SK-N-SH (cell line): ENCODE measurements at regions not wholly inside any gene's neighbourhood (a gene's known extent, or its start where the extent isn't known, plus 50 kb on each side); places are given as distances from the start of the nearest gene placed in this dataset.

Experiments
- CTCF ChIA-PET: fragments of 300-600, 350-600 bp; formaldehyde crosslinking; extraction: SDS; loops from one replicate; lab custom pipeline; 2021; lab: Yijun Ruan, JAX
- POLR2A ChIA-PET: fragments of 350-600 bp; sonication (Branson Sonifier 250); formaldehyde crosslinking; extraction: SDS; loops from one replicate; lab custom pipeline; 2020; ENCODE audit warnings: antibody characterized with exemption, inconsistent platforms; lab: Yijun Ruan, JAX
- DNase-seq: peaks from one replicate; pipeline ENCODE4 v3.0.0; 2012
- H2AFZ ChIP-seq: fragments of 200-600 bp; sonication (generic); 2 replicates; pipeline ENCODE4 v1.8.1; 2016; ENCODE audit warnings: antibody characterized with exemption, mild to moderate bottlenecking, low read depth
- H3F3A ChIP-seq: fragments of 200-600 bp; sonication (generic); replicated peaks from 2 replicates; pipeline ENCODE3; 2016; ENCODE audit warnings: antibody characterized with exemption, mild to moderate bottlenecking; ENCODE audit not compliant: insufficient read depth
- H3K27ac ChIP-seq, 2 experiments: fragments of 200-500 bp in 1 of 2; fragments of 200-600 bp in 1 of 2; sonication (Bioruptor generic) in 1 of 2; sonication (generic), shearing (Covaris generic) in 1 of 2; 2 replicates each; pipeline versions ENCODE4 v1.5.1 to v1.6.1; 2014 to 2016; ENCODE audit warnings: low read depth in 2 of 2, inconsistent platforms in 1 of 2, low read length in 1 of 2, mild to moderate bottlenecking in 1 of 2, mixed read lengths in 1 of 2
- H3K27me3 ChIP-seq: fragments of 200-600 bp; sonication (generic), shearing (Covaris generic); 2 replicates; pipeline ENCODE4 v1.6.1; 2016; ENCODE audit warnings: mixed run types; ENCODE audit not compliant: insufficient read depth
- H3K36me3 ChIP-seq, 2 experiments: fragments of 200-500 bp in 1 of 2; fragments of 200-600 bp in 1 of 2; sonication (Bioruptor generic) in 1 of 2; sonication (generic) in 1 of 2; replicated peaks in 1 of 2; 2 replicates each; pipeline versions ENCODE3 to v1.5.1; 2014 to 2016; ENCODE audit warnings: low read length in 1 of 2, mild to moderate bottlenecking in 1 of 2; ENCODE audit not compliant: insufficient read depth in 2 of 2, control insufficient read depth in 1 of 2
- H3K4me1 ChIP-seq, 2 experiments: fragments of 200-500 bp in 1 of 2; fragments of 200-600 bp in 1 of 2; sonication (Bioruptor generic) in 1 of 2; sonication (generic), shearing (Covaris generic) in 1 of 2; 2 replicates each; pipeline versions ENCODE4 v1.5.1 to v1.6.1; 2014 to 2016; ENCODE audit warnings: low read depth in 1 of 2, low read length in 1 of 2, mixed run types in 1 of 2; ENCODE audit not compliant: insufficient read depth in 2 of 2, control insufficient read depth in 1 of 2
- H3K4me2 ChIP-seq: fragments of 200-600 bp; sonication (generic), shearing (Covaris generic); 2 replicates; pipeline ENCODE4 v1.6.1; 2017; ENCODE audit warnings: mixed run types
- H3K4me3 ChIP-seq, 2 experiments: fragments of 200-500 bp in 1 of 2; fragments of 200-600 bp in 1 of 2; sonication (Bioruptor generic) in 1 of 2; sonication (generic), shearing (Covaris generic) in 1 of 2; 2 replicates each; pipeline versions ENCODE4 v1.5.1 to v1.8.1; 2014 to 2016; ENCODE audit warnings: low read depth in 2 of 2, inconsistent platforms in 1 of 2, low read length in 1 of 2, mild to moderate bottlenecking in 1 of 2, mixed read lengths in 1 of 2, moderate library complexity in 1 of 2
- H3K79me2 ChIP-seq: fragments of 200-600 bp; sonication (generic); 2 replicates; pipeline ENCODE4 v1.8.1; 2017; ENCODE audit warnings: mild to moderate bottlenecking; ENCODE audit not compliant: insufficient read depth
- H3K9ac ChIP-seq: fragments of 200-600 bp; sonication (generic); 2 replicates; pipeline ENCODE4 v1.6.1; 2017; ENCODE audit warnings: mixed run types
- H3K9me2 ChIP-seq: fragments of 200-600 bp; sonication (generic); 2 replicates; pipeline ENCODE4 v1.6.1; 2017; ENCODE audit warnings: mixed run types
- H3K9me3 ChIP-seq: fragments of 200-600 bp; sonication (generic); 2 replicates; pipeline ENCODE4 v1.6.1; 2017; ENCODE audit warnings: mixed run types, mild to moderate bottlenecking, moderate library complexity
- H4K20me1 ChIP-seq: fragments of 200-600 bp; sonication (generic); 2 replicates; pipeline ENCODE4 v1.6.1; 2017; ENCODE audit warnings: mild to moderate bottlenecking, mixed run types; ENCODE audit not compliant: insufficient read depth
- CTCF ChIP-seq: fragments of 200-600 bp; sonication (generic); IDR thresholded peaks from 2 replicates; pipeline ENCODE4 v1.6.1; 2017; ENCODE audit warnings: antibody characterized with exemption, mild to moderate bottlenecking, moderate library complexity
- EP300 ChIP-seq, 2 experiments: IDR thresholded peaks; 2 replicates each; pipeline versions ENCODE4 v1.4.0 to v1.6.1; 2012; ENCODE audit warnings: borderline replicate concordance in 1 of 2, low read depth in 1 of 2, low read length in 1 of 2
- FOXJ3 ChIP-seq: sonication (generic); formaldehyde crosslinking; IDR thresholded peaks from 2 replicates; pipeline ENCODE4 v1.5.1; 2020; ENCODE audit warnings: mild to moderate bottlenecking, missing genetic modification reagents
- GABPA ChIP-seq: IDR thresholded peaks from 2 replicates; pipeline ENCODE4 v1.4.0; 2012; ENCODE audit warnings: low read depth, mild to moderate bottlenecking
- IRF3 ChIP-seq: fragments of 150-350 bp; IDR thresholded peaks from 2 replicates; pipeline ENCODE4 v1.6.1; 2016; ENCODE audit warnings: mild to moderate bottlenecking, low read depth, low read length
- JUND ChIP-seq: IDR thresholded peaks from 2 replicates; pipeline ENCODE4 v1.4.0; 2012
- MAX ChIP-seq: IDR thresholded peaks from 2 replicates; pipeline ENCODE4 v1.4.0; 2012; ENCODE audit warnings: low read depth
- MXI1 ChIP-seq: IDR thresholded peaks from 2 replicates; pipeline ENCODE4 v1.6.1; 2012; ENCODE audit warnings: mild to moderate bottlenecking, low read depth, low read length, improper control_type of control experiment
- NFIC ChIP-seq: IDR thresholded peaks from 2 replicates; pipeline ENCODE4 v1.4.0; 2012; ENCODE audit warnings: borderline replicate concordance
- POLR2AphosphoS5 ChIP-seq: IDR thresholded peaks from 2 replicates; pipeline ENCODE4 v1.6.1; 2012; ENCODE audit warnings: low read depth, low read length
- RAD21 ChIP-seq: IDR thresholded peaks from 2 replicates; pipeline ENCODE4 v1.6.1; 2012; ENCODE audit warnings: mild to moderate bottlenecking, low read length
- RCOR1 ChIP-seq: fragments of 150-350 bp; IDR thresholded peaks from 2 replicates; pipeline ENCODE4 v1.6.1; 2017; ENCODE audit warnings: antibody characterized with exemption, low read length
- RFX5 ChIP-seq: IDR thresholded peaks from 2 replicates; pipeline ENCODE4 v1.6.1; 2012; ENCODE audit warnings: mild to moderate bottlenecking, improper control_type of control experiment, low read length
- RXRA ChIP-seq: IDR thresholded peaks from 2 replicates; pipeline ENCODE4 v1.4.0; 2012; ENCODE audit warnings: low read depth, mild to moderate bottlenecking, borderline replicate concordance
- SMC3 ChIP-seq: IDR thresholded peaks from 2 replicates; pipeline ENCODE4 v1.6.1; 2012; ENCODE audit warnings: low read depth, low read length, improper control_type of control experiment
- TAF1 ChIP-seq: IDR thresholded peaks from 2 replicates; pipeline ENCODE4 v1.6.1; 2012; ENCODE audit warnings: low read depth, mild to moderate bottlenecking, low read length, moderate library complexity, borderline replicate concordance
- USF2 ChIP-seq: fragments of 150-350 bp; IDR thresholded peaks from 2 replicates; pipeline ENCODE4 v1.6.1; 2017; ENCODE audit warnings: antibody characterized with exemption, low read length, low read depth, borderline replicate concordance
- YY1 ChIP-seq: IDR thresholded peaks from 2 replicates; pipeline ENCODE4 v1.4.0; 2012; ENCODE audit warnings: low read depth, mild to moderate bottlenecking
- WGBS: methylation state at CpG from one replicate; pipeline ENCODE4 v1.1.6; 2017; ENCODE audit warnings: low lambda C conversion rate; 5-methylcytosine and 5-hydroxymethylcytosine counted together
- TF ChIP-seq, protein P1 (sequence below): IDR thresholded peaks from 2 replicates; pipeline ENCODE4 v1.6.1; 2012; ENCODE audit warnings: mild to moderate bottlenecking, low read depth, low read length, moderate library complexity

DNA sequence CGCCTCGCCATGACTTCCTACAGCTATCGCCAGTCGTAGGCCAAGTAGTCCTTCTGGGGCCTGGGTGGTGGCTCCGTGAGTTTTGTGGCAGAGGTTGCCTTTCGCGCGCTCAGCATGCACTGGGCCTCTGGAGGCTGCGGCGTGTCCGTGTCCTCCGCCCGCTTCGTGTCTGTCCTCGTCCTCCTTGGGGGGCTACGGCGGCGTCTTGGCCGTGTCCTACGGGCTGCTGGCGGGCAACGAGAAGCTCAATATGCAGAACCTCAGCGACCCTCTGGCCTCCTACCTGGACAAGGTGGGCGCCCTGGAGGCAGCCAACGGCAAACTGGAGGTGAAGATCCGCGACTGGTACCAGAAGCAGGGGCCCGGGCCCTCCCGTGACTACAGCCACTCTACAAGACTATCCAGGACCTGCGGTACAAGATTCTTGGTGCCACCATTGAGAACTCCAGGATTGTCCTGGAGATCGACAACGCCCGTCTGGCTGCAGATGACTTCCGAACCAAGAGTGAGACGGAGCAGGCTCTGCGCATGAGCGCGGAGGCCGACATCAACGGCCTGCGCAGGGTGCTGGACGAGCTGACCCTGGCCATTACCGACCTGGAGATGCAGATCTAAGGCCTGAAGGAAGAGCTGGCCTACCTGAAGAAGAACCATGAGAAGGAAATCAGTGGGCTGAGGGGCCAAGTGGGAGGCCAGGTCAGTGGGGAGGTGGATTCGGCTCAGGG lies 296.3 kb downstream of the OGFRL1 start:
- Histone ChIP-seq H3K9me2 (no peaks in the 10 kb centered on the region), H3K79me2 (no peaks in the 10 kb centered on the region), H3F3A (no peaks in the 10 kb centered on the region), H3K4me3 (no peak overlapping the region), H2AFZ (no peak overlapping the region), H3K9me3 (no peaks in the 10 kb centered on the region), H3K27me3 (no peaks in the 10 kb centered on the region), H3K36me3 (no peaks in the 10 kb centered on the region), H3K9ac (no peak overlapping the region), H3K4me1 (no peaks in the 10 kb centered on the region), H3K27ac (no peak overlapping the region), H4K20me1 (no peaks in the 10 kb centered on the region), H3K4me2 (no peak overlapping the region)
- DNase-seq = no peak
- 82% methylated on average over 44 of the region's 44 CpGs for WGBS
- TF ChIP-seq JUND (no peak), RAD21 (no peak), USF2 (no peak), RFX5 (no peak), RCOR1 (no peak), POLR2AphosphoS5 (no peak), FOXJ3 (CRISPR knock-in tag) (no peak), RXRA (no peak), MXI1 (no peak), NFIC (no peak), CTCF (no peak), SMC3 (no peak), EP300 (IDR thresholded peaks at IDR 0.05; ENCODE audit: borderline replicate concordance in 1 of 2, low read depth in 1 of 2, low read length in 1 of 2) (no peak), TAF1 (no peak), MAX (no peak), IRF3 (no peak), GABPA (no peak), YY1 (no peak)
- TF ChIP-seq, protein P1, sequence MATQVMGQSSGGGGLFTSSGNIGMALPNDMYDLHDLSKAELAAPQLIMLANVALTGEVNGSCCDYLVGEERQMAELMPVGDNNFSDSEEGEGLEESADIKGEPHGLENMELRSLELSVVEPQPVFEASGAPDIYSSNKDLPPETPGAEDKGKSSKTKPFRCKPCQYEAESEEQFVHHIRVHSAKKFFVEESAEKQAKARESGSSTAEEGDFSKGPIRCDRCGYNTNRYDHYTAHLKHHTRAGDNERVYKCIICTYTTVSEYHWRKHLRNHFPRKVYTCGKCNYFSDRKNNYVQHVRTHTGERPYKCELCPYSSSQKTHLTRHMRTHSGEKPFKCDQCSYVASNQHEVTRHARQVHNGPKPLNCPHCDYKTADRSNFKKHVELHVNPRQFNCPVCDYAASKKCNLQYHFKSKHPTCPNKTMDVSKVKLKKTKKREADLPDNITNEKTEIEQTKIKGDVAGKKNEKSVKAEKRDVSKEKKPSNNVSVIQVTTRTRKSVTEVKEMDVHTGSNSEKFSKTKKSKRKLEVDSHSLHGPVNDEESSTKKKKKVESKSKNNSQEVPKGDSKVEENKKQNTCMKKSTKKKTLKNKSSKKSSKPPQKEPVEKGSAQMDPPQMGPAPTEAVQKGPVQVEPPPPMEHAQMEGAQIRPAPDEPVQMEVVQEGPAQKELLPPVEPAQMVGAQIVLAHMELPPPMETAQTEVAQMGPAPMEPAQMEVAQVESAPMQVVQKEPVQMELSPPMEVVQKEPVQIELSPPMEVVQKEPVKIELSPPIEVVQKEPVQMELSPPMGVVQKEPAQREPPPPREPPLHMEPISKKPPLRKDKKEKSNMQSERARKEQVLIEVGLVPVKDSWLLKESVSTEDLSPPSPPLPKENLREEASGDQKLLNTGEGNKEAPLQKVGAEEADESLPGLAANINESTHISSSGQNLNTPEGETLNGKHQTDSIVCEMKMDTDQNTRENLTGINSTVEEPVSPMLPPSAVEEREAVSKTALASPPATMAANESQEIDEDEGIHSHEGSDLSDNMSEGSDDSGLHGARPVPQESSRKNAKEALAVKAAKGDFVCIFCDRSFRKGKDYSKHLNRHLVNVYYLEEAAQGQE = no peak
- POLR2A ChIA-PET = no interaction called here
- CTCF ChIA-PET = no interaction called here
